Non-pigmented ciliary epithelial cell (primary cell): ENCODE measurements at regions not wholly inside any gene's neighbourhood (a gene's known extent, or its start where the extent isn't known, plus 50 kb on each side); places are given as distances from the start of the nearest gene placed in this dataset.

Experiments used
- DNase-seq: peaks from one replicate; pipeline ENCODE4 v3.0.0-alpha.2; 2010; ENCODE audit warnings: low read depth

DNA sequence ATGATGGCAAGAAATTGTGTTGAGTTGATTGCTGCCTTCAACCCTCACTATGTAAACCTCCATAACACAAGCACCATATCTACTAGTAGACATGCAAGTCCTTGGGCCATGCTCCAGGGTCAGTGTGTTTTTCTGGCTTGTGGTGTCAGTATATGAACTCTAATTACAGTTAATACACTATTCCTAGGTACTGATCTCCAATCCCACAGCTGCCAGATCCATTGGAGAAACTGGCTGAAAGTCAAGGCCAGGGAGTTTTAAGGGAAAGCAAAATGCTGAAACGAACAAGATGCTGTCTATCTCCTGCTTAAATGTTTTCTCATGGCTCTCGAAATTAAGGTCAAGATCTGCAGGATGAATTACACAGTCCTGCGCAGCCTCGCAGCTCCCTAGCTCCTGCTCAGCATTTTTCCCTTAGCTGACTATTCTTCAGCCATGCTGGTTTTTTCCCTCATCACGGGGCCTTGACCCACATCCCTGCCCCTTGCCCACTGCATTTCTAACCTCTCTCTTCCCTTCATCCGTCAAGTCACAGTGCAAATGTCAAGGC is 425.0 kb upstream of the ADAMTS9 start:
- no peak for DNase-seq

GRCh38 chr3:65110661-65111060 is 422.9 kb upstream of the ADAMTS9 start:
- no peak for DNase-seq

DNA sequence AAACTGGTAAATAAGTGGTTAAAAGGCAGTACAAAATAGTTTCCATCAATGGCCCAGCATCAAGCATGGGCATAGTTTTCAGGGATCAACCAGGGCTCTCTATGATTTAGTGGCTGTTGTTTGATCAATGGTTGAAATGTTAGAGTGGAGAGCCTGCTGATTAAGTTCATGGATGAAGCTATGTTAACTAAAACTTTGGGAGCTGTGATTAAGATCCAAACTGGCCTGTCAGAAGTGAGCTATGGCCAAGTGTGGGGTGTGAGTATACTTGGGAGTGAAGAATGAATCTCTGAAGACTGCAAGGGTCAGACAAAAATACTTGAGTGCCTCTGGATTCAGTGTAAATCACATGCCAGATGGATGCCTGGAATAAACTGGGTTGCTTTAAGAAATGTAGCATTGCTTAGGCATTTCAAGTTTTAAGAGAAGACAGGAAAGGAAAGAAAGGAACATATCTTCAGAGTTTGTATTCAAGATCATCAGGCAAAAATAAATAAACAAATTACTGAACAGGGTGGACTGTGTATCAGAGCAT is 422.2 kb upstream of the ADAMTS9 start:
- DNase-seq: no peak

- DNase-seq: no peak
Measured at GRCh38 chr3:65107174-65107573, 419.4 kb upstream of the ADAMTS9 start.

- no peak for DNase-seq
Measured at GRCh38 chr3:65101450-65101849, 413.6 kb upstream of the ADAMTS9 start.

GRCh38 chr3:65098400-65098799 is 410.6 kb upstream of the ADAMTS9 start:
- no peak for DNase-seq

GRCh38 chr3:65096110-65096745 is 408.4 kb upstream of the ADAMTS9 start:
- no peak for DNase-seq

GRCh38 chr3:65094723-65095122 is 406.9 kb upstream of the ADAMTS9 start:
- no peak for DNase-seq

GRCh38 chr3:65093641-65094040 is 405.8 kb upstream of the ADAMTS9 start:
- DNase-seq: no peak

DNA sequence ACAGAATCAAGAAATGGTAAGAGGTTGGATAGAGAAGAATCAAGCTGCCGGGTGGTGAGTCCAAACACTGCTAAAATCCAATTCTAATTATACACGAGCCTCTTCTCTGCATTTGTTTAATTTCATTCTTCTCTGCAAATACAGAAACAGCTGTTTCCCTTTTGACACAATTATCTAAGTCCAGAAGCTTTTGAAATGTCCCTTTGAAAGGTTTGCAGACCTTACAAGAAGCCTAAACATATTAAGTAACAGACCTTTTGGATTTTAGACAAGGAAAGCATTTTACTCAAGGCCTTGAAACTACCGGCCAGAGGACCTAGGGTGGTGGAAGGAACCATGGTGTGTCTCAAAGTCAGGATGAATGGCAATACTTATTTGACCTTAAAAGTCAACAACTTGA is 403.8 kb upstream of the ADAMTS9 start:
- no peak for DNase-seq

DNA sequence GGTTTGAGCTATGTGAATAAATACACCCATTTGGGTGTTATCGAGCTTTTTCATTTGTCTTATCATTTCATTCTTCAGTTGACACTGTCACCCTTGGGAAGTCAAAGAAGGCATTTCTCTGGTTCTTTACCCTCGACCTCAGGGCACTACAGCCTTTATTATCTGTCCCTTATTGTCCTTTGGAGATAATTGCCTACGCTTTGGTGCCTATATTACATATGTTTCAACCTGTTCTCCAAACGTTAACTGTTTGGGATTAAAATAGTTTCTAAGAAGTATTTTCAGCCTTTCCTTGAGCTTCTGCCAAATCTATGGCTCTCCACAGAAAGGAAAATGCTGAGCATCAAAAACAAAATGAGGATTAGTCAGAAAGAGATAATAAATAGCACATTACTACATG is 395.4 kb upstream of the ADAMTS9 start:
- DNase-seq: no peak

DNA sequence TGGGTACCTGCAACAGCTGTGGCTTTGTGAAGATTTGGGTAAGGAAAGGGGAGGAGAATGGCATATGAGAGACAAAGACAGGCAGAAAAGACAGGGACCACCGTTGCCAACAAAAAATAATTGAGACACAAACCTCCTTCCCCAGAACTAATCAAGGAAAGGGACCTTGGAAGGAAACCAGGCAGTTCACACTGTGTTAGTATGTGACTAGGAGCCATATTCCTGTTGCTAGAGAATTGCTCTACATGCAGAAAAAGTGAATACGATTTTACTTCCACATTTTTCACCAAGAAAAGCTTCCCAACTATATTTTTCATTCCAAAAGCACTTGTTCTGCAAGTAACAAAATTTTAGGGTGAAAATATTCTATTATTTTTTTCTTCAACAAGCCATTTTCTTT is 393.7 kb upstream of the ADAMTS9 start:
- DNase-seq: no peak

- no peak for DNase-seq
Measured at GRCh38 chr3:65080432-65080831, 392.6 kb upstream of the ADAMTS9 start.

GRCh38 chr3:65079560-65079959 is 391.8 kb upstream of the ADAMTS9 start:
- DNase-seq: no peak

GRCh38 chr3:65078748-65079147 is 390.9 kb upstream of the ADAMTS9 start:
- no peak for DNase-seq

DNA sequence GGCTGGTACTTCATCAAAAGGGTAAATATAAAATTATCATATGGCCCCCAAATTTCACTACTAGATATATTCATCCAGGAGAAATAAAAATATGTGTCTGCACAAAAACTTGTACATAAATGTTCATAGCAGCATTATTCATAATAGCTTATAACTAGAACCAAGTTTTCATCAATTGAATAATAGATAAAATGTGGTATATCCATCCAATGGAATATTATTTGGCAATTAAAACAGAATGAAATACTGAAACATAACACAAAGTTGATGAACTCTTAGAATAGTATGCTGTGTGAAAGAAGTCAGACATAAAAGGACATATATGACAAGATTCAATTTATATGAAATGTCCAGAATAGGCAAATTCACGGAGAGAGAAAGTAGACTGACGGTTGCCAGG is 389.3 kb upstream of the ADAMTS9 start:
- DNase-seq: no peak

GRCh38 chr3:65070968-65071367 is 383.2 kb upstream of the ADAMTS9 start:
- no peak for DNase-seq

- no peak for DNase-seq
Measured at GRCh38 chr3:65060904-65061303, 373.1 kb upstream of the ADAMTS9 start.

DNA sequence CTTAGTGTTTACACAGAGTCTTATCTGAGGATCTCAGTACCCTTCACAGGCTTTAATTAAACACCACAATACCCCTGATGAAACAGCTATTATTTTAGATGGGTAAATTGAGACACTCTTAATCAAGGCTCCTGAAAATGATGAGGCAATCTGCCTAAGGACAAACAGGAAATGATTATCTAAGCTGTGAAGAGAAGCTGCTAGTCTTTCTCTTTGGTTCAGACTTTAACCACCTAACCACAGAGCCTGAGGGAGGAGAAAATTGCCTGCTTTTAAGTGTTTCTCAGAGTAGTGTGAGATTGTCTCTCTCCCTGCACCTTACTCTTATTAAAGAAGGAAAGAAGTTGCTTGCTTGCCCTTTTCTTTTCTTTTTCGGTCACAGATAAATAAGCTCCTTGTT is 364.3 kb upstream of the ADAMTS9 start:
- no peak for DNase-seq

GRCh38 chr3:65048151-65048550 is 360.4 kb upstream of the ADAMTS9 start:
- DNase-seq: no peak

DNA sequence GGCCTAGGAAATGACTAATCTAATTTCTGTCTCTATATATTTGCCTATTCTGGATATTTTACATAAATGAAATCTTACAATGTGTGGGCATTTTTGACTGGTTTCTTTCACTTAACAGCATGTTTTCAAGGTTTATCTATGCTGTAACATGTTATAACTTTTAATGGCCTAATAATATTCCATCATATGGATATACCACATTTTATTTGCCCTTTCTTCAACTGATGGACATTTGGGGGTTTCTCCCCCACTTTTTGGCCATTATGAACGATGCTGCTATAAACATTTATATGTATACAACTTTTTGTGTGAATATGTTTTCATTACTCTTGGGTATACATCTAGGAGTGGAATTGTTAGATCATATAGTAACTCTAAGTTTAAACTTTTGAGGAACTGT is 357.3 kb upstream of the ADAMTS9 start:
- no peak for DNase-seq

GRCh38 chr3:65044401-65044800 is 356.6 kb upstream of the ADAMTS9 start:
- no peak for DNase-seq

DNA sequence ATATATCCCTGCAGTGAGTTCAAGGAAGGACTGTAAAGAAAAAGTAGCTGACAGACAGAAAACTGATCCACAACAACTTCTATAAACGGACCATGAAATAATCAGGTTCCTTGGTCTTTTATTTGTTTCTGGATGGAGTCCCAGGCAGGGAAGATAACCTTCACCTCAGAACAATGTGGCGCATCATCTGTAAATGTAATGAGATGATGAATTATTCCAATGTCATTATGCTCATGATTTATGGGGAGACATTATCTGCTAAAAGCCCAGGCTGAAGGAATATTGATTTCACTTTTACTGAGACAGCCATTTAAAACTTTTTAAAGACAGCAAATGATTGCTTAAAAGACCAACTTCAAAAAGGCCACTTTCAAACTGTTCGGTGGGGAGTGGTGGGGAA is 354.9 kb upstream of the ADAMTS9 start:
- no peak for DNase-seq

- DNase-seq: peak; percentile 48
Measured at GRCh38 chr3:65039754-65040210, 352.0 kb upstream of the ADAMTS9 start.
